ENCODE measurements at regions not wholly inside any gene's neighbourhood (a gene's known extent, or its start where the extent isn't known, plus 50 kb on each side); places are given as distances from the start of the nearest gene placed in this dataset.

GRCh38 chr21:29475329-29475728, 176.6 kb downstream of the BACH1 start:
- no peak for DNase-seq
- FAIRE-seq, result no peak
- Histone ChIP-seq H3K36me3 (ENCODE audit: control insufficient read depth in 3 of 3, insufficient read depth in 2 of 3, low read depth in 1 of 3, low read length in 3 of 3) (no peaks in the 10 kb centered on the region), H3K4me1 (ENCODE audit: control insufficient read depth in 3 of 3, insufficient read depth in 2 of 3, low read depth in 1 of 3, low read length in 2 of 3) (no peaks in the 10 kb centered on the region), H3K9me3 (ENCODE audit: control insufficient read depth in 2 of 2, insufficient read depth in 1 of 2, low read depth in 1 of 2, low read length in 1 of 2) (peaks cover 0 to 5% of the 10 kb centered on the region in 2 donors), H3K4me3 (ENCODE audit: low read depth in 1 of 3, low read length in 3 of 3) (no peak overlapping the region), H3K27me3 (ENCODE audit: control insufficient read depth in 3 of 3, insufficient read depth in 3 of 3, low read length in 3 of 3) (no peaks in the 10 kb centered on the region), H3K27ac (ENCODE audit: low read depth in 1 of 3, low read length in 2 of 3) (no peak overlapping the region)
- WGBS, 3 donors, result 94 to 98% (median 96%) methylated on average over 2 of the region's 2 CpGs

- peaks cover 0 to 5% of the 10 kb centered on the region in 2 donors for H3K9me3 ChIP-seq (ENCODE audit: control insufficient read depth in 2 of 2, insufficient read depth in 1 of 2, low read depth in 1 of 2, low read length in 1 of 2)
- no peaks in the 10 kb centered on the region for H3K27me3 ChIP-seq (ENCODE audit: control insufficient read depth in 3 of 3, insufficient read depth in 3 of 3, low read length in 3 of 3)
- H3K4me1 ChIP-seq (ENCODE audit: control insufficient read depth in 3 of 3, insufficient read depth in 2 of 3, low read depth in 1 of 3, low read length in 2 of 3), result no peaks in the 10 kb centered on the region
- no peaks in the 10 kb centered on the region for H3K36me3 ChIP-seq (ENCODE audit: control insufficient read depth in 3 of 3, insufficient read depth in 2 of 3, low read depth in 1 of 3, low read length in 3 of 3)
- FAIRE-seq, result no peak
- no peak overlapping the region for H3K27ac ChIP-seq (ENCODE audit: low read depth in 1 of 3, low read length in 2 of 3)
- WGBS, 3 donors, result 82 to 87% (median 86%) methylated on average over 5 of the region's 5 CpGs
- no peak overlapping the region for H3K4me3 ChIP-seq (ENCODE audit: low read depth in 1 of 3, low read length in 3 of 3)
- no peak for DNase-seq
These were observed 178.6 kb downstream of the BACH1 start for GRCh38 chr21:29477347-29477746.

GRCh38 chr21:29477941-29478340, 179.2 kb downstream of the BACH1 start:
- no peak for FAIRE-seq
- Histone ChIP-seq H3K9me3 (ENCODE audit: control insufficient read depth in 2 of 2, insufficient read depth in 1 of 2, low read depth in 1 of 2, low read length in 1 of 2) (peaks cover 0 to 5% of the 10 kb centered on the region in 2 donors), H3K36me3 (ENCODE audit: control insufficient read depth in 3 of 3, insufficient read depth in 2 of 3, low read depth in 1 of 3, low read length in 3 of 3) (no peaks in the 10 kb centered on the region), H3K4me3 (ENCODE audit: low read depth in 1 of 3, low read length in 3 of 3) (no peak overlapping the region), H3K27ac (ENCODE audit: low read depth in 1 of 3, low read length in 2 of 3) (no peak overlapping the region), H3K4me1 (ENCODE audit: control insufficient read depth in 3 of 3, insufficient read depth in 2 of 3, low read depth in 1 of 3, low read length in 2 of 3) (no peaks in the 10 kb centered on the region), H3K27me3 (ENCODE audit: control insufficient read depth in 3 of 3, insufficient read depth in 3 of 3, low read length in 3 of 3) (no peaks in the 10 kb centered on the region)
- DNase-seq, result no peak
- WGBS, 3 donors, result 84 to 87% (median 84%) methylated on average over 5 of the region's 5 CpGs

GRCh38 chr21:29481081-29481480, 182.4 kb downstream of the BACH1 start:
- Histone ChIP-seq H3K9me3 (ENCODE audit: control insufficient read depth in 2 of 2, insufficient read depth in 1 of 2, low read depth in 1 of 2, low read length in 1 of 2) (no peaks in the 10 kb centered on the region), H3K27ac (ENCODE audit: low read depth in 1 of 3, low read length in 2 of 3) (no peak overlapping the region), H3K27me3 (ENCODE audit: control insufficient read depth in 3 of 3, insufficient read depth in 3 of 3, low read length in 3 of 3) (no peaks in the 10 kb centered on the region), H3K4me1 (ENCODE audit: control insufficient read depth in 3 of 3, insufficient read depth in 2 of 3, low read depth in 1 of 3, low read length in 2 of 3) (no peaks in the 10 kb centered on the region), H3K36me3 (ENCODE audit: control insufficient read depth in 3 of 3, insufficient read depth in 2 of 3, low read depth in 1 of 3, low read length in 3 of 3) (no peaks in the 10 kb centered on the region), H3K4me3 (ENCODE audit: low read depth in 1 of 3, low read length in 3 of 3) (no peak overlapping the region)
- WGBS, 3 donors, result 87 to 94% (median 90%) methylated on average over 5 of the region's 5 CpGs
- FAIRE-seq (no peak), DNase-seq (no peak)

- Histone ChIP-seq H3K4me3 (ENCODE audit: low read depth in 1 of 3, low read length in 3 of 3) (no peak overlapping the region), H3K4me1 (ENCODE audit: control insufficient read depth in 3 of 3, insufficient read depth in 2 of 3, low read depth in 1 of 3, low read length in 2 of 3) (no peaks in the 10 kb centered on the region), H3K27me3 (ENCODE audit: control insufficient read depth in 3 of 3, insufficient read depth in 3 of 3, low read length in 3 of 3) (no peaks in the 10 kb centered on the region), H3K9me3 (ENCODE audit: control insufficient read depth in 2 of 2, insufficient read depth in 1 of 2, low read depth in 1 of 2, low read length in 1 of 2) (no peaks in the 10 kb centered on the region), H3K27ac (ENCODE audit: low read depth in 1 of 3, low read length in 2 of 3) (no peak overlapping the region), H3K36me3 (ENCODE audit: control insufficient read depth in 3 of 3, insufficient read depth in 2 of 3, low read depth in 1 of 3, low read length in 3 of 3) (no peaks in the 10 kb centered on the region)
- WGBS, 3 donors, result 86 to 93% (median 86%) methylated on average over 2 of the region's 2 CpGs
- DNase-seq (no peak), FAIRE-seq (no peak)
These were observed 182.9 kb downstream of the BACH1 start for GRCh38 chr21:29481641-29482040.

- no peaks in the 10 kb centered on the region for H3K27me3 ChIP-seq (ENCODE audit: control insufficient read depth in 3 of 3, insufficient read depth in 3 of 3, low read length in 3 of 3)
- FAIRE-seq (no peak), DNase-seq (no peak)
- no peak overlapping the region for H3K4me3 ChIP-seq (ENCODE audit: low read depth in 1 of 3, low read length in 3 of 3)
- no peak overlapping the region for H3K27ac ChIP-seq (ENCODE audit: low read depth in 1 of 3, low read length in 2 of 3)
- no peaks in the 10 kb centered on the region for H3K36me3 ChIP-seq (ENCODE audit: control insufficient read depth in 3 of 3, insufficient read depth in 2 of 3, low read depth in 1 of 3, low read length in 3 of 3)
- no peaks in the 10 kb centered on the region for H3K9me3 ChIP-seq (ENCODE audit: control insufficient read depth in 2 of 2, insufficient read depth in 1 of 2, low read depth in 1 of 2, low read length in 1 of 2)
- H3K4me1 ChIP-seq (ENCODE audit: control insufficient read depth in 3 of 3, insufficient read depth in 2 of 3, low read depth in 1 of 3, low read length in 2 of 3), result no peaks in the 10 kb centered on the region
These were observed 187.6 kb downstream of the BACH1 start for GRCh38 chr21:29486306-29486807.
